Kidney (tissue), 13 donors: ENCODE measurements at regions not wholly inside any gene's neighbourhood (a gene's known extent, or its start where the extent isn't known, plus 50 kb on each side); places are given as distances from the start of the nearest gene placed in this dataset.
"Not testable (repeated sequence)": the region's sequence is repeated elsewhere in the genome, so short reads cannot be mapped to it uniquely, and the experiment has no call there.

Experiments used
- DNase-seq, 5 donors: peaks; one replicate each; pipeline ENCODE4 v3.0.0-alpha.2; 2013 to 2020
- FAIRE-seq: peaks from 2 replicates; lab custom pipeline; 2012; peaks lifted over from hg19 to GRCh38; lab: Jason Lieb, UNC
- H3K27ac ChIP-seq, 2 donors: one replicate each; pipeline ENCODE4 v1.7.0; 2013; ENCODE audit warnings: low read depth in 2 of 2, low read length in 2 of 2, inconsistent platforms in 1 of 2
- H3K27me3 ChIP-seq: one replicate; pipeline ENCODE4 v1.7.1; 2013; ENCODE audit warnings: low read length, inconsistent platforms; ENCODE audit not compliant: control insufficient read depth, insufficient read depth
- H3K36me3 ChIP-seq, 3 donors: one replicate each; pipeline versions ENCODE4 v1.7.0 to v1.7.1; 2013; ENCODE audit warnings: low read length in 3 of 3, control low read depth in 1 of 3, inconsistent platforms in 1 of 3; ENCODE audit not compliant: insufficient read depth in 3 of 3, control insufficient read depth in 2 of 3
- H3K4me1 ChIP-seq, 3 donors: one replicate each; pipeline versions ENCODE4 v1.7.0 to v1.7.1; 2013; ENCODE audit warnings: low read length in 3 of 3, inconsistent platforms in 1 of 3, low read depth in 1 of 3; ENCODE audit not compliant: control insufficient read depth in 2 of 3, insufficient read depth in 2 of 3
- H3K4me3 ChIP-seq, 3 donors: one replicate each; pipeline versions ENCODE4 v1.7.0 to v1.8.1; 2013; ENCODE audit warnings: low read length in 3 of 3, control low read depth in 1 of 3, inconsistent platforms in 1 of 3
- H3K9ac ChIP-seq, 3 donors: one replicate each; pipeline versions ENCODE4 v1.7.0 to v1.7.1; 2013; ENCODE audit warnings: low read length in 3 of 3, control low read depth in 1 of 3, inconsistent platforms in 1 of 3
- H3K9me3 ChIP-seq, 3 donors: one replicate each; pipeline versions ENCODE4 v1.7.0 to v1.7.1; 2013; ENCODE audit warnings: low read length in 3 of 3, control low read depth in 1 of 3, inconsistent platforms in 1 of 3; ENCODE audit not compliant: control insufficient read depth in 2 of 3, insufficient read depth in 1 of 3
- CTCF ChIP-seq: IDR thresholded peaks from 3 replicates; pipeline ENCODE4 v1.5.1; 2012; ENCODE audit warnings: mild to moderate bottlenecking, moderate library complexity, borderline replicate concordance; ENCODE audit not compliant: insufficient read depth; ENCODE audit errors: extremely low read depth
- intact Hi-C: fragments of 100-400 bp; cut with DNase I; formaldehyde crosslinking; loops from one replicate; pipeline ENCODE4 v1.11.1; 2022
- donor health status: control.
- donor health status: control.
- donor health status: control.
- donor health status: control.
- donor health status: control.
- donor health status: DM: yes; HTN: yes; CAD: no.
- donor health status: Normal renal cell carcinoma (clear cell type).

- Histone ChIP-seq H3K36me3 (no peaks in the 10 kb centered on the region), H3K9me3 (no peaks in the 10 kb centered on the region), H3K4me1 (no peaks in the 10 kb centered on the region), H3K27me3 (no peaks in the 10 kb centered on the region), H3K9ac (no peak overlapping the region), H3K27ac (no peak overlapping the region), H3K4me3 (no peak overlapping the region)
- no peak for TF ChIP-seq CTCF
- intact Hi-C loops, result no loop called here
- DNase-seq (no peak), FAIRE-seq (no peak)
These were observed 689.7 kb upstream of the PRMT6 start for GRCh38 chr1:106366627-106367319.

- DNase-seq (no peak), FAIRE-seq (no peak)
- Histone ChIP-seq H3K9ac (no peak overlapping the region), H3K27me3 (no peaks in the 10 kb centered on the region), H3K9me3 (no peaks in the 10 kb centered on the region), H3K36me3 (no peaks in the 10 kb centered on the region), H3K27ac (no peak overlapping the region), H3K4me1 (no peaks in the 10 kb centered on the region), H3K4me3 (no peak overlapping the region)
- TF ChIP-seq CTCF, result no peak
- intact Hi-C loops, result no loop called here
These were observed 678.2 kb upstream of the PRMT6 start for GRCh38 chr1:106378261-106378660.

DNA sequence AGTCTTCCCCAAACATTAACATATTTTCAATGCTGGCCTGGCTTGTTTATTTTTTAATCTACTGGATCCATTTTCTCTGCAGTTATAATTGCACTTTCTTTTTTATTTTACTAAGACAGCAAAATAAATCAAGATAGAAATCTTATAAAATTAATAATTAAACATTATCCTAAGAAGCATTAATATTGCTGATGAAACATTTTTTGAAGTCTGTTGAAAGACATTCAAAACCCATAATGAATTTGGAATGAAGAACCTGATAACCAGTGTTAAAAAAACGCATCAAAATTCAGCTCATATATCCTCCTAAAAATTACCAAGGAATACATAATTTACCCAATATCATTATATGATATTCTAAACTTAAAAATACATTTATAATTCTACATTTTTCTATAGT is 675.7 kb upstream of the PRMT6 start:
- Histone ChIP-seq H3K27ac (no peak overlapping the region), H3K27me3 (no peaks in the 10 kb centered on the region), H3K4me1 (peaks cover 0 to 2% (median 0%) of the 10 kb centered on the region in 3 donors), H3K4me3 (no peak overlapping the region), H3K36me3 (no peaks in the 10 kb centered on the region), H3K9ac (no peak overlapping the region), H3K9me3 (no peaks in the 10 kb centered on the region)
- FAIRE-seq (no peak), DNase-seq (no peak)
- intact Hi-C loops, result no loop called here
- no peak for TF ChIP-seq CTCF

- intact Hi-C loops, H3K27me3 ChIP-seq, H3K27ac ChIP-seq: not testable (repeated sequence)
These were observed 667.3 kb upstream of the PRMT6 start for GRCh38 chr1:106389160-106389559.

More at GRCh38 chr1:106389160-106389559, 667.3 kb upstream of the PRMT6 start:
- H3K36me3 ChIP-seq, FAIRE-seq, H3K4me1 ChIP-seq, H3K9ac ChIP-seq, H3K4me3 ChIP-seq, H3K9me3 ChIP-seq, DNase-seq: not testable (repeated sequence)
